ENCODE measurements at regions not wholly inside any gene's neighbourhood (a gene's known extent, or its start where the extent isn't known, plus 50 kb on each side); places are given as distances from the start of the nearest gene placed in this dataset.
"Not testable (repeated sequence)": the region's sequence is repeated elsewhere in the genome, so short reads cannot be mapped to it uniquely, and the experiment has no call there.

GRCh38 chrX:114167276-114167675 lies 416.6 kb upstream of the HTR2C start:
- H3K9me3 ChIP-seq (ENCODE audit: control insufficient read depth, low read depth, low read length): not testable (repeated sequence)

GRCh38 chrX:114166601-114167000 lies 417.3 kb upstream of the HTR2C start:
- no peaks in the 10 kb centered on the region for H3K36me3 ChIP-seq (ENCODE audit: control insufficient read depth, insufficient read depth, low read length)
- WGBS (ENCODE audit: insufficient coverage, low lambda C conversion rate): no CpG with 5 or more reads among the region's 1 CpG
- H3K27ac ChIP-seq (ENCODE audit: low read length): no peak overlapping the region
- H3K27me3 ChIP-seq (ENCODE audit: control insufficient read depth, insufficient read depth, low read length): no peaks in the 10 kb centered on the region
- H3K9me3 ChIP-seq (ENCODE audit: control insufficient read depth, low read depth, low read length): no peaks in the 10 kb centered on the region
- no peak for DNase-seq
- H3K4me3 ChIP-seq (ENCODE audit: low read length): no peak overlapping the region
- no peaks in the 10 kb centered on the region for H3K4me1 ChIP-seq (ENCODE audit: control insufficient read depth, insufficient read depth, low read length)

More at GRCh38 chrX:114167276-114167675, 416.6 kb upstream of the HTR2C start:
- not testable (repeated sequence) for DNase-seq; H3K4me3 ChIP-seq (ENCODE audit: low read length); H3K27me3 ChIP-seq (ENCODE audit: control insufficient read depth, insufficient read depth, low read length); H3K4me1 ChIP-seq (ENCODE audit: control insufficient read depth, insufficient read depth, low read length); H3K36me3 ChIP-seq (ENCODE audit: control insufficient read depth, insufficient read depth, low read length); H3K27ac ChIP-seq (ENCODE audit: low read length)
- WGBS (ENCODE audit: insufficient coverage, low lambda C conversion rate): no CpG with 5 or more reads among the region's 5 CpGs

- no CpG with 5 or more reads among the region's 3 CpGs for WGBS (ENCODE audit: insufficient coverage, low lambda C conversion rate)
- Histone ChIP-seq H3K4me1 (ENCODE audit: control insufficient read depth, insufficient read depth, low read length) (no peaks in the 10 kb centered on the region), H3K36me3 (ENCODE audit: control insufficient read depth, insufficient read depth, low read length) (no peaks in the 10 kb centered on the region), H3K4me3 (ENCODE audit: low read length) (no peak overlapping the region), H3K9me3 (ENCODE audit: control insufficient read depth, low read depth, low read length) (no peaks in the 10 kb centered on the region), H3K27me3 (ENCODE audit: control insufficient read depth, insufficient read depth, low read length) (no peaks in the 10 kb centered on the region), H3K27ac (ENCODE audit: low read length) (no peak overlapping the region)
- DNase-seq: no peak
Observed at GRCh38 chrX:114165537-114165936, 418.3 kb upstream of the HTR2C start.

GRCh38 chrX:114162068-114162735 lies 421.7 kb upstream of the HTR2C start:
- no peaks in the 10 kb centered on the region for H3K36me3 ChIP-seq (ENCODE audit: control insufficient read depth, insufficient read depth, low read length)
- H3K27me3 ChIP-seq (ENCODE audit: control insufficient read depth, insufficient read depth, low read length): no peaks in the 10 kb centered on the region
- whole genome bisulfite sequencing (ENCODE audit: insufficient coverage, low lambda C conversion rate): no CpG with 5 or more reads among the region's 9 CpGs
- no peaks in the 10 kb centered on the region for H3K4me1 ChIP-seq (ENCODE audit: control insufficient read depth, insufficient read depth, low read length)
- no peak overlapping the region for H3K27ac ChIP-seq (ENCODE audit: low read length)
- DNase-seq: peak in 1 of 2 donors; percentile 1
- H3K9me3 ChIP-seq (ENCODE audit: control insufficient read depth, low read depth, low read length): no peaks in the 10 kb centered on the region
- no peak overlapping the region for H3K4me3 ChIP-seq (ENCODE audit: low read length)

- DNase-seq: peak in 1 of 2 donors; percentile 0
- H3K27ac ChIP-seq (ENCODE audit: low read length): no peak overlapping the region
- no peaks in the 10 kb centered on the region for H3K4me1 ChIP-seq (ENCODE audit: control insufficient read depth, insufficient read depth, low read length)
- H3K27me3 ChIP-seq (ENCODE audit: control insufficient read depth, insufficient read depth, low read length): no peaks in the 10 kb centered on the region
- H3K9me3 ChIP-seq (ENCODE audit: control insufficient read depth, low read depth, low read length): no peaks in the 10 kb centered on the region
- no peak overlapping the region for H3K4me3 ChIP-seq (ENCODE audit: low read length)
- no peaks in the 10 kb centered on the region for H3K36me3 ChIP-seq (ENCODE audit: control insufficient read depth, insufficient read depth, low read length)
- no CpG with 5 or more reads among the region's 1 CpG for WGBS (ENCODE audit: insufficient coverage, low lambda C conversion rate)
Observed at GRCh38 chrX:114152801-114153200, 431.1 kb upstream of the HTR2C start.

GRCh38 chrX:114152130-114152529 lies 431.8 kb upstream of the HTR2C start:
- no peaks in the 10 kb centered on the region for H3K9me3 ChIP-seq (ENCODE audit: control insufficient read depth, low read depth, low read length)
- H3K36me3 ChIP-seq (ENCODE audit: control insufficient read depth, insufficient read depth, low read length): no peaks in the 10 kb centered on the region
- no peak for DNase-seq
- H3K27me3 ChIP-seq (ENCODE audit: control insufficient read depth, insufficient read depth, low read length): no peaks in the 10 kb centered on the region
- WGBS (ENCODE audit: insufficient coverage, low lambda C conversion rate): no CpG with 5 or more reads among the region's 1 CpG
- H3K4me3 ChIP-seq (ENCODE audit: low read length): no peak overlapping the region
- H3K4me1 ChIP-seq (ENCODE audit: control insufficient read depth, insufficient read depth, low read length): no peaks in the 10 kb centered on the region
- H3K27ac ChIP-seq (ENCODE audit: low read length): no peak overlapping the region

GRCh38 chrX:114134465-114134864 lies 449.4 kb upstream of the HTR2C start:
- H3K4me1 ChIP-seq (ENCODE audit: control insufficient read depth, insufficient read depth, low read length): no peaks in the 10 kb centered on the region
- no peaks in the 10 kb centered on the region for H3K9me3 ChIP-seq (ENCODE audit: control insufficient read depth, low read depth, low read length)
- DNase-seq: no peak
- no peak overlapping the region for H3K27ac ChIP-seq (ENCODE audit: low read length)
- H3K36me3 ChIP-seq (ENCODE audit: control insufficient read depth, insufficient read depth, low read length): no peaks in the 10 kb centered on the region
- H3K4me3 ChIP-seq (ENCODE audit: low read length): no peak overlapping the region
- H3K27me3 ChIP-seq (ENCODE audit: control insufficient read depth, insufficient read depth, low read length): no peaks in the 10 kb centered on the region
- WGBS (ENCODE audit: insufficient coverage, low lambda C conversion rate): no CpG with 5 or more reads among the region's 1 CpG

- Histone ChIP-seq H3K4me3 (ENCODE audit: low read length) (no peak overlapping the region), H3K27ac (ENCODE audit: low read length) (no peak overlapping the region), H3K9me3 (ENCODE audit: control insufficient read depth, low read depth, low read length) (no peaks in the 10 kb centered on the region), H3K4me1 (ENCODE audit: control insufficient read depth, insufficient read depth, low read length) (no peaks in the 10 kb centered on the region), H3K27me3 (ENCODE audit: control insufficient read depth, insufficient read depth, low read length) (no peaks in the 10 kb centered on the region), H3K36me3 (ENCODE audit: control insufficient read depth, insufficient read depth, low read length) (no peaks in the 10 kb centered on the region)
- no CpG with 5 or more reads among the region's 13 CpGs for WGBS (ENCODE audit: insufficient coverage, low lambda C conversion rate)
- DNase-seq: no peak
Observed at GRCh38 chrX:114127411-114128025, 456.4 kb upstream of the HTR2C start.

- Histone ChIP-seq H3K9me3 (ENCODE audit: control insufficient read depth, low read depth, low read length) (no peaks in the 10 kb centered on the region), H3K4me3 (ENCODE audit: low read length) (no peak overlapping the region), H3K27me3 (ENCODE audit: control insufficient read depth, insufficient read depth, low read length) (no peaks in the 10 kb centered on the region), H3K36me3 (ENCODE audit: control insufficient read depth, insufficient read depth, low read length) (no peaks in the 10 kb centered on the region), H3K4me1 (ENCODE audit: control insufficient read depth, insufficient read depth, low read length) (no peaks in the 10 kb centered on the region), H3K27ac (ENCODE audit: low read length) (no peak overlapping the region)
- DNase-seq: no peak
- no CpG with 5 or more reads among the region's 5 CpGs for WGBS (ENCODE audit: insufficient coverage, low lambda C conversion rate)
Observed at GRCh38 chrX:114127005-114127404, 456.9 kb upstream of the HTR2C start.

GRCh38 chrX:114101081-114101480 lies 482.8 kb upstream of the HTR2C start:
- WGBS (ENCODE audit: insufficient coverage, low lambda C conversion rate): no CpG with 5 or more reads among the region's 3 CpGs
- no peaks in the 10 kb centered on the region for H3K9me3 ChIP-seq (ENCODE audit: control insufficient read depth, low read depth, low read length)
- H3K4me3 ChIP-seq (ENCODE audit: low read length): no peak overlapping the region
- no peaks in the 10 kb centered on the region for H3K27me3 ChIP-seq (ENCODE audit: control insufficient read depth, insufficient read depth, low read length)
- H3K36me3 ChIP-seq (ENCODE audit: control insufficient read depth, insufficient read depth, low read length): no peaks in the 10 kb centered on the region
- no peak overlapping the region for H3K27ac ChIP-seq (ENCODE audit: low read length)
- DNase-seq: no peak
- H3K4me1 ChIP-seq (ENCODE audit: control insufficient read depth, insufficient read depth, low read length): no peaks in the 10 kb centered on the region

GRCh38 chrX:114097866-114098265 lies 486.0 kb upstream of the HTR2C start:
- no peak for DNase-seq
- no CpG with 5 or more reads among the region's 2 CpGs for WGBS (ENCODE audit: insufficient coverage, low lambda C conversion rate)
- H3K27ac ChIP-seq (ENCODE audit: low read length): no peak overlapping the region

More at GRCh38 chrX:114097866-114098265, 486.0 kb upstream of the HTR2C start:
- Histone ChIP-seq H3K4me3 (ENCODE audit: low read length) (no peak overlapping the region), H3K36me3 (ENCODE audit: control insufficient read depth, insufficient read depth, low read length) (no peaks in the 10 kb centered on the region), H3K27me3 (ENCODE audit: control insufficient read depth, insufficient read depth, low read length) (no peaks in the 10 kb centered on the region), H3K4me1 (ENCODE audit: control insufficient read depth, insufficient read depth, low read length) (no peaks in the 10 kb centered on the region), H3K9me3 (ENCODE audit: control insufficient read depth, low read depth, low read length) (no peaks in the 10 kb centered on the region)

Measured in large intestine (tissue), 3 donors.